ENCODE measurements at regions not wholly inside any gene's neighbourhood (a gene's known extent, or its start where the extent isn't known, plus 50 kb on each side); places are given as distances from the start of the nearest gene placed in this dataset.

GRCh38 chr6:67009818-67010217 lies 1302.8 kb upstream of the EYS start:
- TF ChIP-seq, protein P1, sequence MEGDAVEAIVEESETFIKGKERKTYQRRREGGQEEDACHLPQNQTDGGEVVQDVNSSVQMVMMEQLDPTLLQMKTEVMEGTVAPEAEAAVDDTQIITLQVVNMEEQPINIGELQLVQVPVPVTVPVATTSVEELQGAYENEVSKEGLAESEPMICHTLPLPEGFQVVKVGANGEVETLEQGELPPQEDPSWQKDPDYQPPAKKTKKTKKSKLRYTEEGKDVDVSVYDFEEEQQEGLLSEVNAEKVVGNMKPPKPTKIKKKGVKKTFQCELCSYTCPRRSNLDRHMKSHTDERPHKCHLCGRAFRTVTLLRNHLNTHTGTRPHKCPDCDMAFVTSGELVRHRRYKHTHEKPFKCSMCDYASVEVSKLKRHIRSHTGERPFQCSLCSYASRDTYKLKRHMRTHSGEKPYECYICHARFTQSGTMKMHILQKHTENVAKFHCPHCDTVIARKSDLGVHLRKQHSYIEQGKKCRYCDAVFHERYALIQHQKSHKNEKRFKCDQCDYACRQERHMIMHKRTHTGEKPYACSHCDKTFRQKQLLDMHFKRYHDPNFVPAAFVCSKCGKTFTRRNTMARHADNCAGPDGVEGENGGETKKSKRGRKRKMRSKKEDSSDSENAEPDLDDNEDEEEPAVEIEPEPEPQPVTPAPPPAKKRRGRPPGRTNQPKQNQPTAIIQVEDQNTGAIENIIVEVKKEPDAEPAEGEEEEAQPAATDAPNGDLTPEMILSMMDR (IDR thresholded peaks at IDR 0.05), result no peak
- TF ChIP-seq POLR2A (IDR thresholded peaks at IDR 0.05), result no peak

All from prostate gland (tissue), 2 donors.